ENCODE measurements at regions not wholly inside any gene's neighbourhood (a gene's known extent, or its start where the extent isn't known, plus 50 kb on each side); places are given as distances from the start of the nearest gene placed in this dataset.

DNA sequence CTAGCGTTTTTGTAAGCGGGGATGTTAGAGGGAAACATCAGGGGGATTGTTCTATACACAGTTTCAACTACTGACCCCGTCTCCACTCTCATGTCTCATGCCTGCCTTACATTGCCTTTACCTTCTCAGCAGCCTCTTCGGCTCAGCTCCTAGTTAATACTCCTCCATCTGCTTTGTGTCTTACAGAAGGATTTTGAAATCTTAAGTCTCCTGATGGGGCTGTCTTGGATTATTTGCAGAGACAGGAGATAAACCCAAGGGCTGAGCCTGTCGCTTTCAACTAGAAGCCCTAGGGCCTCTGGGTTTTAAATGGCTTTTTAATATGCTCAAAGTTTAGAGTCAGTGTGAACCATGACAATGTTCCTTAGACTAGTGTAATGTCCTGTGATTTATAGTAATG, 161.5 kb downstream of the CARTPT start:
- Histone ChIP-seq H3K9me3 (no peaks in the 10 kb centered on the region), H3K36me3 (ENCODE audit: low read depth, missing control alignments) (no peaks in the 10 kb centered on the region), H3K4me1 (peaks cover 4% of the 10 kb centered on the region), H3K27ac (no peak overlapping the region), H3K27me3 (no peaks in the 10 kb centered on the region), H3K4me3 (no peak overlapping the region)
- no peak for DNase-seq
- intact Hi-C loops (cut with DNase I; ENCODE audit: low total_unique reads) = no loop called here
- TF ChIP-seq POLR2A (IDR thresholded peaks at IDR 0.05) = no peak
- TF ChIP-seq, protein P1, sequence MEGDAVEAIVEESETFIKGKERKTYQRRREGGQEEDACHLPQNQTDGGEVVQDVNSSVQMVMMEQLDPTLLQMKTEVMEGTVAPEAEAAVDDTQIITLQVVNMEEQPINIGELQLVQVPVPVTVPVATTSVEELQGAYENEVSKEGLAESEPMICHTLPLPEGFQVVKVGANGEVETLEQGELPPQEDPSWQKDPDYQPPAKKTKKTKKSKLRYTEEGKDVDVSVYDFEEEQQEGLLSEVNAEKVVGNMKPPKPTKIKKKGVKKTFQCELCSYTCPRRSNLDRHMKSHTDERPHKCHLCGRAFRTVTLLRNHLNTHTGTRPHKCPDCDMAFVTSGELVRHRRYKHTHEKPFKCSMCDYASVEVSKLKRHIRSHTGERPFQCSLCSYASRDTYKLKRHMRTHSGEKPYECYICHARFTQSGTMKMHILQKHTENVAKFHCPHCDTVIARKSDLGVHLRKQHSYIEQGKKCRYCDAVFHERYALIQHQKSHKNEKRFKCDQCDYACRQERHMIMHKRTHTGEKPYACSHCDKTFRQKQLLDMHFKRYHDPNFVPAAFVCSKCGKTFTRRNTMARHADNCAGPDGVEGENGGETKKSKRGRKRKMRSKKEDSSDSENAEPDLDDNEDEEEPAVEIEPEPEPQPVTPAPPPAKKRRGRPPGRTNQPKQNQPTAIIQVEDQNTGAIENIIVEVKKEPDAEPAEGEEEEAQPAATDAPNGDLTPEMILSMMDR (IDR thresholded peaks at IDR 0.05) = no peak
- 75 to 78% methylated on average over 5 of the region's 5 CpGs for WGBS, 2 donors

DNA sequence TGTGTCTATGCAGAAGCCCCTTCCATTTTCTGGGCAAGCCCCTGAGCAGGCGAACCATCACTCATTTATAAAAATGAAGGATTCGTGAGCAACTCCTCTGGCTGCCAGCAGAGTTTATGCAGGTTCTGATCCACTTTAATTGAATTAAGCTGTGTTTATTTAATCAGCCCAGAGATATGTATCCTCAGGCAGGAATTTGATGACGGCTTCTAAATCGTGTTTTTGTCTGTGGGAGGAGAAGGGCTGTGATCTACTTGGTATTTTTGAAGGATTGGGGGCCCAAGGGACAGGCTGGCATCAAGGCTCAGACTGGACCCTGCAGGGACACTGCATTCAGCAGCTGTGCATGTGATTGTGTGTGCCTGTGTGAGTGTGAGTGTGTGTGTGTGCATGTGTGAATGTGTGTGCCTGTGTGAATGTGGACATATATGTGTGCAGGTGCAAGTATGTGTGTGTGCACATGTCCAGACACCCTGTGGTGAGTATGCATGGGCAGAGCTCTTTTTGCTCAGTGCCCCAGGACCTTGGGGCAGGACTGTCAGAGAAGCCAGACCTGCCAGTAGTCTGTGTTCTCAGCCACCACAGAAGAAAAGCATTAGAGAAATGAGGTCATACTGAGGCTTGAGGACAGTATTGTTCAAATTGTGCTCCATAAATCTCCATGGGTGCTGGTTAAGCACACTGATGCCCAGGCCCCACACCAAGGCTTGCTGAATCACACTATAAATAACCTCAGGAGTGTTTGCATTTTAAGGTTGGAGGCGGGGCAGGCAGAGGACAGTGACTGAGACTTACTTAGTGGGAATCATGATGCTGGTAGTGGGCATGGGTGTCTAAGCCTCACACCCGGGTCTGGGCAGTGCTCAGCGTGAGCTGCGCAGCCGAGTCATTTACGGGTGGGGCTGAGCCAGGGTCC, 164.0 kb downstream of the CARTPT start:
- 69 to 74% methylated on average over 10 of the region's 10 CpGs for WGBS, 2 donors
- Histone ChIP-seq H3K4me1 (peaks cover 4% of the 10 kb centered on the region), H3K36me3 (ENCODE audit: low read depth, missing control alignments) (no peaks in the 10 kb centered on the region), H3K27me3 (no peaks in the 10 kb centered on the region), H3K27ac (no peak overlapping the region), H3K9me3 (no peaks in the 10 kb centered on the region), H3K4me3 (no peak overlapping the region)
- no peak for DNase-seq
- intact Hi-C loops (cut with DNase I; ENCODE audit: low total_unique reads) = no loop called here
- TF ChIP-seq, protein P1 (IDR thresholded peaks at IDR 0.05) = no peak
- TF ChIP-seq POLR2A (IDR thresholded peaks at IDR 0.05) = no peak

DNA sequence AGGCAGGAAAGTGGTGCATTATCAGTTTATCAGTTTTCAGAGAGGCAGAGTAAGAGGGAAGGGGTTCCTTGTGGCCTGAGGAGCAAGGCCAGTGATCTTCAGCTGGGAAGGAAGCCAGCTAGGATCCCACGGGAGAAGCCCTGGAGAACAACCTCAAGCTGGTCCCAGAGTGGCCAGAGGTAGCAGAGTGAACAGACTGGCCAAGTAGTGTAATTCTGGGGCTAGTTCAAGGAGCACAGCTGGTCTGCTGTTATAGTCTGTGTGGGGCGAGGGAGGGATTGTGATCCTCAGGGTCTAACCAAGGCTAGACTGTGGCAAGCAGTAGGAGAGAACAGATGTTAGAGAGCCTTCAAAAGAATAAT, 164.6 kb downstream of the CARTPT start:
- Histone ChIP-seq H3K9me3 (no peaks in the 10 kb centered on the region), H3K27me3 (no peaks in the 10 kb centered on the region), H3K4me1 (peaks cover 4% of the 10 kb centered on the region), H3K27ac (no peak overlapping the region), H3K36me3 (ENCODE audit: low read depth, missing control alignments) (no peaks in the 10 kb centered on the region), H3K4me3 (no peak overlapping the region)
- intact Hi-C loops (cut with DNase I; ENCODE audit: low total_unique reads) = no loop called here
- 57 to 61% methylated on average over 2 of the region's 2 CpGs for WGBS, 2 donors
- TF ChIP-seq, protein P1 (IDR thresholded peaks at IDR 0.05) = no peak
- no peak for TF ChIP-seq POLR2A (IDR thresholded peaks at IDR 0.05)
- DNase-seq = peak; percentile 41

DNA sequence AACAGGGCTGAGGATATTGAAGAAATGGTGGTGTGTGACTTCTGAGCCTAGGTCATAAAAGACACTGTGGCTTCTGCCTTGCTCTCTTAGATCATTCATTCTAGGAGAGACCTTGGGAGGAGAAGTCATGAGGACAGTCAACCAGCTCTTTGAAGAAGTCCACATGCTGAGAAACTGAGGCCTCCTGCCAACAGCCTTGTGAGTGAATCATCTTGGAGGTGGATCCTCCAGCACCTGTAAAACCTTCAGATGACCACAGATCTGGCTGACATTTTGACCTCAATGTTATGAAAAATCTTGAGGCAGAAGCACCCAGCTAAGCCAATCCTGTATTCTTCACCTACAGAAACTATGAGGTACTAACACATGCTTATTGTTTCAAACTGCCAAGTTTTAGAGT, 165.9 kb downstream of the CARTPT start:
- H3K36me3 ChIP-seq (ENCODE audit: low read depth, missing control alignments) = no peaks in the 10 kb centered on the region
- intact Hi-C loops (cut with DNase I; ENCODE audit: low total_unique reads) = no loop called here
- H3K27me3 ChIP-seq = no peaks in the 10 kb centered on the region
- H3K27ac ChIP-seq = no peak overlapping the region
- H3K4me1 ChIP-seq = peaks cover 4% of the 10 kb centered on the region
- no peaks in the 10 kb centered on the region for H3K9me3 ChIP-seq
- DNase-seq = no peak
- H3K4me3 ChIP-seq = no peak overlapping the region
- no peak for TF ChIP-seq POLR2A (IDR thresholded peaks at IDR 0.05)
- TF ChIP-seq, protein P1 (IDR thresholded peaks at IDR 0.05) = no peak

DNA sequence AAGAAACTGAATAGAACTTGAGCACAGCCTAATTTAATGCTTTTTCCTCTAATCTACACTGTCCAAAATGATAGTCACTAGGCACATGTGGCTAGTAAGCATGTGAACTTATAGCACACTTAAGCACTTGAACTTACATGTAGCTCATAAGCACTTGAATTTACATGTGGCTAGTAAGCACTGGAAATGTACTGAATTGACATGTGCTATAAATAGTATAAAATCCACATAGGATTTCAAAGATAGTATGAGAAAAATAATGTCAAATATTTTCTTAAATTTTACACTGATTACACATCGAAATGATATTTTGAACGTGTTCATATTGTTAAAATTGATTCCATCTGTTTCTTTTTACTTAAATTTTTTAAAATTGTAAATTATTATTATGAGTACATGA, 167.3 kb downstream of the CARTPT start:
- WGBS, 2 donors = 93 to 95% methylated on average over 2 of the region's 2 CpGs
- no peak overlapping the region for H3K4me3 ChIP-seq
- no peak for DNase-seq
- TF ChIP-seq, protein P1 (IDR thresholded peaks at IDR 0.05) = no peak
- TF ChIP-seq POLR2A (IDR thresholded peaks at IDR 0.05) = no peak
- H3K4me1 ChIP-seq = peaks cover 4% of the 10 kb centered on the region
- no peaks in the 10 kb centered on the region for H3K36me3 ChIP-seq (ENCODE audit: low read depth, missing control alignments)
- H3K27me3 ChIP-seq = no peaks in the 10 kb centered on the region
- H3K27ac ChIP-seq = no peak overlapping the region
- intact Hi-C loops (cut with DNase I; ENCODE audit: low total_unique reads) = no loop called here
- no peaks in the 10 kb centered on the region for H3K9me3 ChIP-seq

Data from testis (tissue), 2 donors.